ENCODE measurements at regions not wholly inside any gene's neighbourhood (a gene's known extent, or its start where the extent isn't known, plus 50 kb on each side); places are given as distances from the start of the nearest gene placed in this dataset.
"Not testable (repeated sequence)": the region's sequence is repeated elsewhere in the genome, so short reads cannot be mapped to it uniquely, and the experiment has no call there.

DNA sequence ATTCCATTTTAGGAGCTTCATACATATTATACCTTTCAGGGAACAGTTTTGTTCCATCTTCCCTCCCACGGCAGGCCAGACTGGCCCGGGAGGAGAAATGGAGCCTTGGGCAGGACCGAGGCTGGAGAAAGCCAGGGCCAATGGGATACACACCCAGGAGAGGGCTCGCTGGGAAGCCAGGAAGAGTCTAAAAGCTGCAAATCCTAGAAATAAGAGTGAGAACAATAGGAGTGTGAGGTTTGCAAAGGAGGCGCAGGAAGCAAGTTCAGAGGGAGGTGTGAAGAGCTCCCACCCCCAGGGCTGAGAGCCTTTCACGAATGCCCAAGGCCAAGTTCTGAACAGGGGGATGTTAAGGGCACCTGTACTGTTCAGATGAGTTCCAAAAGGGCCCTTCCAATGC is 67.5 kb upstream of the CPSF6 start:
- Histone ChIP-seq H3K27me3 (ENCODE audit: control insufficient read depth, insufficient read depth, low read length) (peaks cover 2% of the 10 kb centered on the region; the same call in 1 of the 2 replicates), H3K4me3 (ENCODE audit: low read depth, low read length) (no peak overlapping the region), H3K36me3 (ENCODE audit: control insufficient read depth, insufficient read depth, low read length) (no peaks in the 10 kb centered on the region)
- CTCF ChIA-PET, result interaction anchor here (0.9 to 5.9 kb wide), 2 partner anchors 10 to 16 kb away, joined by 3 to 50 read pairs; no protein-coding TSS in a partner anchor
- DNase-seq (ENCODE audit: low read depth), result no peak
- TF ChIP-seq, protein P1, sequence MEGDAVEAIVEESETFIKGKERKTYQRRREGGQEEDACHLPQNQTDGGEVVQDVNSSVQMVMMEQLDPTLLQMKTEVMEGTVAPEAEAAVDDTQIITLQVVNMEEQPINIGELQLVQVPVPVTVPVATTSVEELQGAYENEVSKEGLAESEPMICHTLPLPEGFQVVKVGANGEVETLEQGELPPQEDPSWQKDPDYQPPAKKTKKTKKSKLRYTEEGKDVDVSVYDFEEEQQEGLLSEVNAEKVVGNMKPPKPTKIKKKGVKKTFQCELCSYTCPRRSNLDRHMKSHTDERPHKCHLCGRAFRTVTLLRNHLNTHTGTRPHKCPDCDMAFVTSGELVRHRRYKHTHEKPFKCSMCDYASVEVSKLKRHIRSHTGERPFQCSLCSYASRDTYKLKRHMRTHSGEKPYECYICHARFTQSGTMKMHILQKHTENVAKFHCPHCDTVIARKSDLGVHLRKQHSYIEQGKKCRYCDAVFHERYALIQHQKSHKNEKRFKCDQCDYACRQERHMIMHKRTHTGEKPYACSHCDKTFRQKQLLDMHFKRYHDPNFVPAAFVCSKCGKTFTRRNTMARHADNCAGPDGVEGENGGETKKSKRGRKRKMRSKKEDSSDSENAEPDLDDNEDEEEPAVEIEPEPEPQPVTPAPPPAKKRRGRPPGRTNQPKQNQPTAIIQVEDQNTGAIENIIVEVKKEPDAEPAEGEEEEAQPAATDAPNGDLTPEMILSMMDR (IDR thresholded peaks at IDR 0.05; ENCODE audit: insufficient read depth, low read depth, low read length), result no peak
- POLR2A ChIA-PET, result no interaction called here

DNA sequence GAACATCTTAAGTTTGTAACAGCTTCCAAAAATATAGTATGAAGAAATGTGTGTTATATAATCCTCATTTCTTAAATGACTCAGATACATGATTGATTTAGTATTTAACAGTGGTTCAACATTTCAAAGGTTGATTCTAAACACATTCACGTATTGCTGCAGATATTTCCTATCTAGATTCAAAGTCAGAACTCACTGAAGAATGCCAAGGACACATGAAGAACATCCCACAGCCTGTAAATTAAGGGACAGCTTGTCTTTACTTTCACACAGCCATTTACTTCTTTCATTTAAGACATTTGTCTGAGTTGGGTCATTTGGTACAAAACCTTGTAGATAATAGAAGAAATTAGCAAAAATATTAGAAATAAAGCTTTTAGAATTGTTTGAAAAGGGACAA is 66.9 kb upstream of the CPSF6 start:
- ChIA-PET CTCF (interaction anchor here (0.9 to 5.9 kb wide), 2 partner anchors 11 to 16 kb away, joined by 3 to 50 read pairs; no protein-coding TSS in a partner anchor), POLR2A (no interaction called here)
- Histone ChIP-seq H3K36me3 (ENCODE audit: control insufficient read depth, insufficient read depth, low read length) (no peaks in the 10 kb centered on the region), H3K27me3 (ENCODE audit: control insufficient read depth, insufficient read depth, low read length) (peaks cover 2% of the 10 kb centered on the region; the same call in 1 of the 2 replicates), H3K4me3 (ENCODE audit: low read depth, low read length) (no peak overlapping the region)
- no peak for DNase-seq (ENCODE audit: low read depth)
- TF ChIP-seq, protein P1 (IDR thresholded peaks at IDR 0.05; ENCODE audit: insufficient read depth, low read depth, low read length), result no peak

DNA sequence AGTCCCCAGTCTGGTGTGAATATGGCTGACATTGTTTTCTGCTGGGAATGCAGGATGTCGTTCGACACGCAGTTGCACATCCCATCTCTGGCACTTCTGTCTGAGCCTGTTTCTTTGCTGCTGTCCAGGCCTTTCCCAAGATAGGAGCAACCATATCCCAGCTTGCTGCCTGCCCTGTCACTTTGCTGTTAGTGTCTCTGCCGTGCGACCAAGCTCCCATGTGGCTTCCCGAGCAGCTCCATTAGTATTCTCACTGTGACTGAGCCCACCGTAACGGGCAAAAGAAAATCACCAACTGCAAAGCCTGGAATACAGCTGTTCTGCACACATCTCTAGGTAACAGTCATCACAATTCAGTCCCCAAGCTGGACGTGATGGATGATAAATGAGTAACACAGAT is 66.0 kb upstream of the CPSF6 start:
- ChIA-PET POLR2A (no interaction called here), CTCF (interaction anchor here (0.6 to 5.9 kb wide), 4 partner anchors 11 to 41 kb away, joined by 4 to 50 read pairs (median 5); no protein-coding TSS in a partner anchor)
- H3K27me3 ChIP-seq (ENCODE audit: control insufficient read depth, insufficient read depth, low read length), result no peaks in the 10 kb centered on the region; the same call in 1 of the 2 replicates
- H3K4me3 ChIP-seq (ENCODE audit: low read depth, low read length), result no peak overlapping the region
- DNase-seq (ENCODE audit: low read depth), result no peak
- no peaks in the 10 kb centered on the region for H3K36me3 ChIP-seq (ENCODE audit: control insufficient read depth, insufficient read depth, low read length)
- TF ChIP-seq, protein P1 (IDR thresholded peaks at IDR 0.05; ENCODE audit: insufficient read depth, low read depth, low read length), result no peak

DNA sequence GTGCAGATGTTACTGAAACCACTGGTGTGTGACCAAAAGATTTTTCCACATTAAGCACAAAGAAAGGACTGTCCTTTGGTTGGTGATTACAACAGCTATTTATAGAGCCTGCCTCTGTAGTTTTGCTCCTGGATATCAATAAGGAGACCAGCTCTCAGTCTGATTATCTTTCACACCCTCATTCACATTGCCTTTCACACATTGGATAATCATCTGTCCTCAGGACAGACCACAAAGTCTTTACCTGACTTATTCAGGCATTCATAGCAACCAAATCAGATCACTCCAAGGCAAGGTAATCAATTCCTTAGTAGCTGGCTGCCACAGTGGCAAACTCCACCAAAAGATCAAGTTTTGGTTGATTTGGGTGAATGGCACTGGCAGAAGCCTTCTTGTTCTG is 59.6 kb upstream of the CPSF6 start:
- ChIA-PET POLR2A (no interaction called here), CTCF (interaction anchor here (1.2 kb wide), 1 partner anchor 24 kb away, joined by 3 read pairs; no protein-coding TSS in a partner anchor)
- TF ChIP-seq, protein P1 (IDR thresholded peaks at IDR 0.05; ENCODE audit: insufficient read depth, low read depth, low read length), result no peak
- H3K36me3 ChIP-seq (ENCODE audit: control insufficient read depth, insufficient read depth, low read length), result no peaks in the 10 kb centered on the region
- H3K27me3 ChIP-seq (ENCODE audit: control insufficient read depth, insufficient read depth, low read length), result peaks cover 1% of the 10 kb centered on the region; the same call in 1 of the 2 replicates
- DNase-seq (ENCODE audit: low read depth), result no peak
- no peak overlapping the region for H3K4me3 ChIP-seq (ENCODE audit: low read depth, low read length)

DNA sequence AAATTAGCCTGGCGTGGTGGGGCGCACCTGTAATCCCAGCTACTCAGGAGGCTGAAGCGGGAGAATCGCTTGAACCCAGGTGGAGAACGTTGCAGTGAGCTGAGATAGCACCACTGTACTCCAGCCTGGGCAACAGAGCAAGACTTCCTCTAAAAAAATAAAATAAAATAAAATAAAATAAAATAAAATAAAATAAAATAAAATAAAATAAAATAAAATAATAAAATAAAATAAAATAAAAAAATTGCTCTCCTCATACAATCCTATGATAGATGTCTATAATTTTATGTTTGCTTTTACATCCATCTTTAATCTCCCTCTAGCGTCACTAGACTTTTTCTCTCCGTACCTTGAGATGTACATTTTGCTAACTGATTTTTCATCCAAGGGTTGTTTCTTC is 51.8 kb upstream of the CPSF6 start:
- H3K4me3 ChIP-seq (ENCODE audit: low read depth, low read length); POLR2A ChIA-PET; H3K36me3 ChIP-seq (ENCODE audit: control insufficient read depth, insufficient read depth, low read length); DNase-seq (ENCODE audit: low read depth); H3K27me3 ChIP-seq (ENCODE audit: control insufficient read depth, insufficient read depth, low read length): not testable (repeated sequence)
- CTCF ChIA-PET, result interaction anchor here (1.5 kb wide), 1 partner anchor 14 kb away, joined by 4 read pairs; no protein-coding TSS in a partner anchor
